Non-pigmented ciliary epithelial cell (primary cell): ENCODE measurements at regions not wholly inside any gene's neighbourhood (a gene's known extent, or its start where the extent isn't known, plus 50 kb on each side); places are given as distances from the start of the nearest gene placed in this dataset.
"Not testable (repeated sequence)": the region's sequence is repeated elsewhere in the genome, so short reads cannot be mapped to it uniquely, and the experiment has no call there.

Experiments
- DNase-seq: peaks from one replicate; pipeline ENCODE4 v3.0.0-alpha.2; 2010; ENCODE audit warnings: low read depth

DNA sequence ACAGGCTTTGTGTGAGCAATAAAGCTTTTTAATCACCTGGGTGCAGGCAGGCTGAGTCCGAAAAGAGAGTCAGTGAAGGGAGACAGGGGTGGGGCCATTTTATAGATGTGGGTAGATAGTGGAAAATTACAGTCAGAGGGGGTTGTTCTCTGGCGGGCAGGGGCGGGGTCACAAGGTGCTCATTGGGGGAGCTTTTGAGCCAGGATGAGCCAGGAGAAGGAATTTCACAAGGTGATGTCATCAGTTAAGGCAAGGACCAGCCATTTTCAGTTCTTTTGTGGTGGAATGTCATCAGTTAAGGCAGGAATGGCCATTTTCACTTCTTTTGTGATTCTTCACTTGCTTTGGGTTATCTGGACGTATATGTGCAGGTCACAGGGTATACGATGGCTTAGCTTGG lies 571.3 kb upstream of the PCDH7 start:
- DNase-seq: not testable (repeated sequence)

DNA sequence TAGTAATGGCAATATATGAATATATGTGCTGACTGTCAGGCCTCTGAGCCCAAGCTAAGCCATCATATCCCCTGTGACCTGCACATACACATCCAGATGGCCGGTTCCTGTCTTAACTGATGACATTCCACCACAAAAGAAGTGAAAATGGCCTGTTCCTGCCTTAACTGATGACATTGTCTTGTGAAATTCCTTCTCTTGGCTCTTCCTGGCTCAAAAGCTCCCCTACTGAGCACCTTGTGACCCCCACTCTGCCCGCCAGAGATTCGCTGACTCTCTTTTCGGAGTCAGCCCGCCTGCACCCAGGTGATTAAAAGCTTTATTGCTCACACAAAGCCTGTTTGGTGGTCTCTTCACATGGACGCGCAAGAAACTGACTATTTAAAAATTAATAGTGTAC lies 570.6 kb upstream of the PCDH7 start:
- not testable (repeated sequence) for DNase-seq

DNA sequence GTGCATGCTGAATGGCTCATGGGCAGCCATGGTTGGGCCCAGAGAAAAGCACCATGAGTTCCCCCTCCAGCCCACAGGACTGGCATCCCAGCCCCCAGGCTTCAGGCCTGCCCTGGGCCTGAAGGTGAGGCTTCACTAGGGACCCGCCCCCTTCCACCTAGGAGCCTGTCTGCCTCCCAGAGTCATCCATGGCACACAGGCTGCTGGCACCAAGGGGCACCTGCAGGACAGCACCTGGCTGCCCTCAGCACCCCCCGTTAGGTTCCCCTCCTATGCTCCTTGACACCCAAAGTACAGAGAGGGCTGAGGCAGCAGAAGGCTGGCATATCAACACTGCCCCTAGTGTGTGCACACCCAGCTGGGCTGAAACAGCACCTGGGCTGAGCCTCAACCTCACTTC lies 566.7 kb upstream of the PCDH7 start:
- DNase-seq: no peak

DNA sequence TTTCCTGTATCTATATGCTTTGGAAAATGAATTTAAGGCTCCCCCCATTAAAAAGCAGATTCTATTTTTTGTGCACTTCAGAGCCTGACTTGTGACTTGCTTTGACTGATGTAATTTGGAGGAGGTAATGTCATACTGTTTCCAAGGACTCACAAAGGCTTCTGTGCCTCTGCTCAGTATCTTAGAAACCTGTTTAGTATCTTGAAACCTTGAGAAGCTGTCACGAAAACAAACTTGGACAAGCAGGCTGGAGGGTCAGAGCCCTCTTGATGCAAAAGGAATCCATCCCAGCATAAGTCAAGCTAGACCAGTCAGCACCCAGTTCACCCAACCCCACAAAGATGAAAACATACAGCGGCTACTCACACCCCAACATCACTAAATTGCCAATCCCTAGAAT lies 560.0 kb upstream of the PCDH7 start:
- DNase-seq: no peak

DNA sequence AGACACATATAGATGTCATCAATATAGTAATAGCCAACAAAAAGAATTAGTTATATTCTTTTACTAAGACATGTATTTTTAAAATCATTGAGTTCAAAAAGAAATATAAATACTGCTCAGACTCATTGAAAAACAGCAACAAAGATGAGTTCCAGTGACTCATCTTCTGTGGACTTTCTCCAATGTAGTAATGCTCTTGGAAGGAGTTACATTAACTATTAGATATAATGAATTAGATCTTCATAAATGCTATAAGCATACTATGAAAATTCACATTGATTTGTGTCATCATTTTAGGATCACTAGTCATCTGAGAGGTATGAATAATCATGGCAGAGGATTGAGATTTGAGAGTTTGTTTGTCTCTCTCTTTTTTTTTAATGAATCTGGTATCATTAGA lies 547.8 kb upstream of the PCDH7 start:
- no peak for DNase-seq

DNA sequence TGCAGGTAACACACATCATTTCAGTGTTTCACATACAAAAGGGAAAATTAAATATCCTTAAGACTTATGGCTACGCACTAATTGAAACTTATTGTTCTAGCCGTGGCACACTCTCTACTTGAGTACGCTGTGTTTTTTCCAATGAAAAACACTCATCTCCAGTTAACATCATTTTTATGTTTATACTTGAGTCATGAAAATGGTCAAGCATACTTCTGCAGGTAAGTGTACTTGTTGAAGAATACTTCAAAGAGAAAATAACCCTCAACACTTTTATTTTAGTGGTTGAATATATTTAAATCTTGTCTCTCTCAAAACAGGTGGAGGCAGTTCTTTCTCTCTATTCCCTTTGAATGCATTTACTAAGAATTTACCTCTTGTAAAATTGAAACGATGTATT lies 538.7 kb upstream of the PCDH7 start:
- no peak for DNase-seq

DNA sequence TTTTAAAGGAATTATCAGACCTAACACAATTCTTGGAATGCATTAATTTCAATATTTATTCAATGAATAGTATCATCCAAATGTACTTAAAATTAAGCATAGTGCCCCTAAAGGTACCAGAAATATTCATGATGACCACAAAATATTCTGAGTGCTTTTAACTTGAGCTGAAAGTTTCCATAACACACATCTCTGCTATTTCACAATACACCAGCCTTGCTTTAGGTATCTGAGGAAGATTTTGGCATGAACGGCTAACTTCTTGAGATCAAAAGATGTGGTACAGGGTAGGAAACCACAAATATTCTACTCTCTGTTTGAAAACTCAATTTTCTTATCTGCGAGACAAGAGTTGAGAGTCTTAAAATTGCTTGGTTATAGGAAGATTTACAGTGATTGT lies 538.3 kb upstream of the PCDH7 start:
- no peak for DNase-seq

DNA sequence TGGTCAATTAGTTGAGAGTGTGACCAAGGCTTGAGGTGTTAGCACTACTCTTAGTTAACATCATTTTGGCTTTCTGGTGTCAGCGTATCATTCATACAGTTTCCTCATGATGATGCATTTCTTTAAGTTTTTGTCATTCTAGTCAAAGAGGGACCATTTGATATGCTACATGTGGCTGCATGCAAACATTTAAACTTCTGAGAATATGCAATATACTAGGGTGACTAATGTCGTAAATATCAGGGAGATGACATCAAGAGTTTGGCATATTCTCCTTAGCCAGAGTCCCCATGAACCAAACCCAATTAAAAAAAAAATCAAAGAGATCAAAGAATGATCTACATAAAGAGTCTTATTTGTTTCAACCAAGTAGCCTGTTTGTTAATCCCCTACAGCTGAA lies 537.4 kb upstream of the PCDH7 start:
- no peak for DNase-seq

DNA sequence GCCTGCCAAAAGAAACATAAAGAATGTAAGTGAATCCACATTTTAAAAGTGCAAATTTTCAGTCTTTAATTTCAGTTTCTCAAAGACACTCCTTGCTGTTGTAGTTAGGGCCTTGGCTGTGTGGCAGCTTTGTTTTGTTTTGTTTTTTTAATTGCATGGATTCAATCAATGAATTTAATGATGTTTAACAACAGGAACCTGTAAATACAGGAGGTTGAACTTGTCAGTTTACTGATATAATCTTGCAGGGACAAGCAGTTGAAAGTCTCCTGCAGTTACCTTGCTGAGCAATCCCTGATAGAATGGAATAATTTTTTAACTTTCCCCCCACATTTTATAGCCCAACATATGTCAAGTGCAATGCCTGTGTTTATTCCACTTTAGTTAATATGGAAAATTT lies 528.3 kb upstream of the PCDH7 start:
- DNase-seq: no peak

DNA sequence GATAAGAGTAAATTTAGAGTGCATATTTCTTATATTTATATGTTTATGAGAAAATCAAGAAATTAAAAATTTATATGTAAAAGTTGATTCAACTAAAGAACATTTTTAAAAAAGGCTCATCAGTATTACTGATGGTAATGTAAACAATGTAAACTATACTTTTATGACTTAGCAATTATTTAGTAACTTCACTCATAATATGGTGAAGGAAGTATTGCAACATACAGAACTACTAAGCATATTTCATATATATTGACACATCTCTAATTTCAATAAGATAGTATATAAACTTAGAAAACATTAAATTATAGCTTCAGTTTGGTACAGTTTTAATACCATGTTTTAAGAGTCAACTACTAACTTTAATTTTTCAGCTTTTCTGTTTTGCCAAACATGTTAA lies 512.8 kb upstream of the PCDH7 start:
- DNase-seq: no peak

DNA sequence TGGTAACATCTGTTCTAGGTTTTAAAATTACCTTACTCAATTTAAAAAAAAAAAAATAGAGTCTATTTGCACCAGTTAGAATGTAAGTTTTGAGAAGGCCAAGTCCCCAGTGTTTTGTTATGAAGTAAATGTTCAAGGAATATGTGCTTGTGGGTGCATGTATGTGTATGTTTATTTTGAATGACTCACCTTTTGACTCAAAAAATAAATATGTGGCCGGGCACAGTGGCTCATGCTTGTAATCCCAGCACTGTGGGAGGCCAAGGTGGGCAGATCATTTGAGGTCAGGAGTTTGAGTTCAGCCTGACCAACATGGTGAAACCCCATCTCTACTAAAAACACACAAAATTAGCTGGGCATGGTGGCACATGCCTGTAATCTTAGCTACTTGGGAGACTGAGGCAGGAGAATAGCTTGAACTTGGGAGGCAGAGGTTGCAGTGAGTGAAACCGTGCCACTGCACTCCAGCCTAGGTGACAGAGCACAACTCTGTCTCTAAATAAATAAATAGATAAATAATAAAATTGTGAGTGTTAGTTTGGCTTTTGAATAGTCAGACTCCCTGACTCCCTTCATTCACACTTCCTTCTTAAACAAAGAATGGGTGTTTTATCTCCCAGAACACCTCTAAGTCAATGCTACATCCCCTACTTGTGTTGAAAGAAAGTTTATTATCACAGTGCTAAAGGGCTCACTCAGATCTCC lies 511.3 kb upstream of the PCDH7 start:
- DNase-seq: peak; percentile 22

DNA sequence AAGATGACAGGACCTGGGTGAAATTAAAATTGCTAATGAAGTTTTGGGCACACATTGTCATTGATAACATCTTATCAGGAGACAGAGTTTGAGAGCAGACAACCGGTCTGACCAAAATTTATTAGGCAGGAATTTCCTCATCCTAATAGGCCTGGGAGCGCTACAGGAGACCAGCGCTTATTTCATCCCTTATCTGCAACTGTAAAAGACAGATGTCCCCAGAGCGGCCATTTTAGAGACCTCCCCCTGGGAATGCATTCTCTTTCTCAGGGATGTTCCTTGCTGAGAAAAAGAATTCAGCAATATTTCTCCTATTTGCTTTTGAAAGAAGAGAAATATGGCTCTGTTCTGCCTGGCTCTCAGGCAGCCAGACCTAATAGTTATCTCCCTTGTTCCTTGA lies 504.2 kb upstream of the PCDH7 start:
- DNase-seq: not testable (repeated sequence)

DNA sequence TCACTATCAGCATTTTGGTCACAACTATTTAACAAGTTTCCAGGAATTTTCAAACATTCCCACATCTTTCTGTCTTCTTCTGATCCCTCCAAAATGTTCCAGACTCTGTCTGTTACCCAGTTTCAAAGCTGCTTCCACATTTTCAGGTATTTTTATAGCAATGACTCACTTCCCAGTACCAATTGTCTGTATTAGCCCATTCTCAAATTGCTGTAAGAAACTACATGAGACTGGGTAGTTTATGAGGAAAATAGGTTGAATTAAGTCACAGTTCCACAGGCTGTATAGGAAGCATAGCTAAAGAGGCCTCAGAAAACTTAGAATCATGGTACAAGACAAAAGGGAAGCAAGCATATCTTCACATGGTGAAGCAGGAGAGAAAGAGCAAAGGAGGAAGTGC lies 475.0 kb upstream of the PCDH7 start:
- no peak for DNase-seq

DNA sequence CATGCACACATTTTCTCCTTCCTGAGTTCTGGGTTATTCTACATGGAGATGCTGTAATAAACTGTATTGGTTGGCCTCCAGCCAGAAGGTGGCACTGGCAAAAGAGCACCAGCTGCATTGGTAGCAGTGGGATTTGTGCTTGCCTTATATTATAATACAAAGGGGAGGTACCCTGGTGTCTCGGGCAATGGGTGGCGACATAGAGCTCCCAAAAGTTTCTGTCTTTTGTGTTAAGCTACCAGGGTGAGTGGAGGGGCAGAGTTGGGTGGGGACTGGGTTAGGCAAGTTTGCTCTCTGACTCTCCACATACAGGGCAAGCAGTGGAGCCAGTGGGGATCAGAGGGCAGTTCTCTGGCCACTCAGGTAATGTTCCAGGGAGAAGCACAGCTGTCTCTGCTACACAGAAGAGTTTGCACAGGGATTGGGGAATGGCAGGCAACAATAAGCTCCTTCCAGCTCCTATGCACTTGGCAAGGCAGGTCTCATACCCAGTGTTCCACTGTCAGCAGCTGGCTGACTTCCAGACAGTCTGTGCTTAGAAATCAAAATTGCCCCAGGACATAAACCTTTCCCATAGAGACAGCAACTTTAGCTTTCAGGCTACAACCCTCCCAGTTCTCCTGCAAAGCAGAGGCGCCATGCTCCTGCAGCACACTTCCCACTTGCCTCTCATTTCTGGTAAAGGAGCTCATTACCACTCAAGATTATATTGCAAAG lies 463.9 kb upstream of the PCDH7 start:
- DNase-seq: no peak

DNA sequence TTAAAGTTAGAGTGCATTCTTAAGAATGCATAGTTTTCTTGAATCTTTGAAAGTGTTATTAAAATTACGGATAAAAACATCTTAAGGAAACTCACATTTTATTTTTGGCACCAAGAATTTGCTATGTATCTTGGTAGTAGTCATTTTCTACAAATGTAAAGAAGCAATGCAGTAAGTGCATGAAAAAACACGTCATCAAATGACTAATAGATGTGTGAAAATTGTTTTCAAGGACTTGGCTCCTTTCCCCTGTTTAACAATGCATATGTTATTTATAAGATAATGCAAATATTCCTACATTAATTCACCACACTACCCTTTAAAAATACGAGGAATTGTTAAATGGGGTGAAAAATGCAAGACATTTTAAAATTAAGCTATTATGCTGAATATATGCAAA lies 461.2 kb upstream of the PCDH7 start:
- DNase-seq: no peak

DNA sequence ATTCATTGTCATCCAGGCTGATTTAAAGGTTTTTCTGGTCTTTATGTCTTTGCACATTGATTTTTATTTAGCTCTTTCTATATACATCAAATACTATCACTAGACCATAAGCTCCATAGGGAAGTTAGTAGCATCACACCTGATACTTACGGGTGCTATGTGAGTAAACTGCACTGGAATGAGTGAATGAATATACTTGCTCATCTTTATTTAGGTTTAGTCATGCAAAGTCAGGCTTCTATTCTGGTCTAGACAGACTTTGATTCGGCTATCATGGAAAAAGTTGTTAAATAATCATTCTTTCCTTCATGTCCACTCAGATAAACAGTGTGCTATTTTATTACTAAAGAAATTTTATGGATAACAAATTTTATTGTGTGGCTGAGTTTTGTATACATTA lies 457.8 kb upstream of the PCDH7 start:
- DNase-seq: no peak

DNA sequence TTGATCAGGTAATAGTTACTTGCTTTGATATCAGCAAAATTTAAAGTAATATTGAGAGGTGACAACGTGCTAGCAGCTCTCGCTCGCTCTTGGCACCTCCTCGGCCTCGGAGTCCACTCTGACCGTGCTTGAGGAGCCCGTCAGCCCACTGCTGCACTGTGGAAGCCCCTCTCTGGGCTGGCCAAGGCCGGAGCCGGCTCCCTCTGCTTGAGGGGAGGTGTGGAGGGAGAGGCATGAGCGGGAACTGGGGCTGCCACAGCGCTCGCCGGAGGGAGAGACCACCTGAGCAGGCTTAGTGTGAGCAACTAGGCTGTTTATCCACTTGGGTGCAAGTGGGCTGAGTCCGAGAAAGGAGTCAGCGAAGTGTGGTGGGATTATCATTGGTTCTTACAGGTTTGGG lies 455.7 kb upstream of the PCDH7 start:
- no peak for DNase-seq

DNA sequence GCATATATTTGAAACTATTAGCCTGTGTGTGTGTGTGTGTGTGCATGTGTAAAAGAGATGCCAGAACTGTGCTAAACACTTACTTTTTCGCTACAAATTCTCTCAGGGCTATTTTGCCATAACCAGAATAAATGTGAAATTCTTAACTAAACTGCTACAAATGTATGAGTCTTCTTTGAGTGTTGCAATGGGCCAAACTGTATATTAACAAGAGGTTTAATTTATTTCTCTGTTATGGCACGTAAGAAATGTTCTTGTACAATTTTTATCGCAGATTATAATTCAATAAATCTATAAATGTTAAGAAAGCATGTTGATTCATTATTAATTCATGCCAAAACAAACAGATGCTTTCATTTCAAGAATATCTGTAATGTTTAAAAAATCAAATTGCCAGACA lies 454.5 kb upstream of the PCDH7 start:
- no peak for DNase-seq

DNA sequence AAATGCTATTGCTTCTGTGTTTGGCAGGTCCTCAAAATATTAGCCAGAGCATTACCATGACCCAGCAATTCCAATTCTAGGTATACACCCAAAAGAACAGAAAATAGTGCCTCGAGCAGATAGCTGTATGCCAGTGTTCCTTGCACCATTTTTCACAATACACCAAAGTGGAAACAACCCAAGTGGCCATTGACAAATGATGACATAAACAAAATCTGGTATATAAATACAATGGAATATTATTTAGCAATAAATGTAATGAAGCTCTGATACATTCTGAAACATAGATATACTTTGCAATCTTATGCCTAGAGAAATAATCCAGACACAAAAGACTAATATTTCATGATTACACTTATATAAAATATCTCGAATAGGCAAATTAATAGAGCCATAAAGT lies 451.8 kb upstream of the PCDH7 start:
- DNase-seq: no peak

DNA sequence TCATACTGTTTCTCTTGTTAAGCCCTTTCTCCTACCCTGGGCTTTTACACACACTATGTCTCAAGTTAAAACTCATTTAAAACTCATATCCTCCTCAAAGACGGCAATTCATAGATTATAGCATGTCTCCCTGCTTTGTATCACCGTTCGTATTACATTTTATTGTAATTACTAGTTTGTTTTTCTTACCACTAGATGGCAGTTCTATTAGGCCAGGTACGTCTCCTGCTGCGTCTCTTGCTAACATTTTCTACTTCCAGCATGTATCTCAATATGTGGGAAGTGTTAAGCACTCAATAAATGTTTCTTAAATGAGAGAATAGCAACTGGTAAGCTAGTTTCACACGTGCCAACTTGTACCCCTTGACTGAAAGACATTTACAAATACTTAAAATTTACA lies 450.3 kb upstream of the PCDH7 start:
- no peak for DNase-seq

DNA sequence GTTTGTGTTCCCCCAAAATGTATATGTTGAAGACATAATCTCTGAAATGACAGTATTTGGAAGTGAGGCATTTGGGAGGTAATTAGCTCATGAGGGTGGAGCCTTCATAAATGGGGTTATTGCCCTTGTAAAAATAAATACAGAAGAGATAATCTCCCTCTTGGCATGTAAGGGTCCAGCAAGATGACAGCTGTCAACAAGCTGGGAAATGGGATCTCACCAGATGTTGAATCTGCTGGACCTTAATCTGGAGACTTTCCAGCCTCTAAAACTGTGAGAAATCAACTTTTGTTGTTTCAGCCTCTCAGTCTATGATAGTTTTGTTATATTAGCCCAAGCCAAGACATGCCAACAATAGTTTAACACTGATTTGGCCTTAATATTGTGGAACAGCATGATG lies 438.2 kb upstream of the PCDH7 start:
- DNase-seq: no peak

DNA sequence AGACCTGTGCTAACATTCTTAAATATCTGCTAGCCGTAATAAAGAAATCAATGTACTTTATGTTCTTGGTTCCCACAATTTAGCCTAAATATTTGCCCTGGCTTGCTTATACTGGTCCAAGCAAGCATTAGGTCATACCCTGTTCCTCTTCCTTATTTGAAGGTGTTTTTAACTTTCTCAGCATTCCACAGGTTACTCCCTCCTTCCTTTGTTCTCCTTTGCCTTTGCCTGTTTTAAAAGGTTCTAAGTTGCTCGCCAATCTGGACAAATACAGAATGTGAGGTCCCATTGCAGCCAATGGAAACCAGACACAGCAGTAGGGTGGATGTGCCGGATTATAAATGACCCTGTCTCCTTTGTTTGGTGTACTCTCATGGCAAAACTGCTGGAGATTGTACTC lies 436.8 kb upstream of the PCDH7 start:
- DNase-seq: no peak

DNA sequence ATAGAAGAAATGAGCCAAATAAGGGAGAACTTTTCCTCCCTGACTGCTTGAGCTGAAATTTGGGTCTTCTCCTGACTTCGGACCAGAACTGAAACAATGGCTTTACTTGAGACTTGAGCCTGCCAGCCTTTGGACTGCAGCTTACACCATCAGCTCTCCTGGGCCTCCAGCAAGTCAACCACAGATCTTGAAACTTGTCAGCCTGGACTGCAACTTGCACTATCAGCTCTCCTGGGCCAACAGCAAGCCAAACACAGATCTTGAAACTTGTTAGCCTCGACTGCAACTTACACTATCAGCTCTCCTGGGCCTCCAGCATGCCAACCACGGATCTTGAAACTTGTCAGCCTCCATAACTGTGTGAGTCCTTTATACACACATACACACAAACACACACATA lies 425.9 kb upstream of the PCDH7 start:
- DNase-seq: no peak

DNA sequence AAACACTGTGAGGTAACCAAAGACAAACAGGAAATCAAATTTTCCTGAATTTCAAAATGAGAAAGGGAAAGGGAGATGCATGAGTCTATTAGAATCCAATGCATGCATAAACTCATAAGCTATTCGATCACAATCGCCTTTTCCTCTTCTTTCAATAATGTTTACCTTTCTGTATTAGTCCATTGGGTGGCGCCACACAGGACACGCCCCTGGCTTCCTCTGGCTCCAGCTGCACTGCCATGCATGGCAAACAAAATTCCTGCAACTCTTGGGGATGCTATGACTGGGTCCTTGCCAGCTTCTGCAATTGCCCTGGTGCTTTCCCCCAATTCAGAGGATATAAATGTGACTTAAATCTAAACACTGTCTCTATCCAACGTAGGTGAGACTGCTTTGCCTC lies 424.5 kb upstream of the PCDH7 start:
- DNase-seq: no peak
